MCF 10A (cell line): ENCODE measurements at regions not wholly inside any gene's neighbourhood (a gene's known extent, or its start where the extent isn't known, plus 50 kb on each side); places are given as distances from the start of the nearest gene placed in this dataset.

Source experiments
- BruUV-seq: library from RNA; stranded (reverse); fragments of 400-500 nt; replicated peaks from 2 replicates; lab custom pipeline; 2021; lab: Mats Ljungman, UMichigan
- CTCF ChIA-PET: fragments of 300-600 bp; sonication (Branson Sonifier 250); formaldehyde crosslinking; extraction: SDS; loops from one replicate; lab custom pipeline; 2021; ENCODE audit warnings: antibody characterized with exemption, inconsistent platforms; lab: Yijun Ruan, JAX
- POLR2A ChIA-PET: fragments of 300-600, 350-650 bp; sonication (Branson Sonifier 250); formaldehyde crosslinking; extraction: SDS; loops from one replicate; lab custom pipeline; 2020; ENCODE audit warnings: antibody characterized with exemption, inconsistent platforms; lab: Yijun Ruan, JAX
- DNase-seq: peaks from one replicate; pipeline ENCODE4 v3.0.0-alpha.2; 2018; ENCODE audit not compliant: unreplicated experiment
- H3K27ac Mint-ChIP-seq: one replicate; pipeline ENCODE4 v1.8.0; 2022; ENCODE audit warnings: mild to moderate bottlenecking, low read depth, mixed read lengths; ENCODE audit not compliant: unreplicated experiment
- H3K27me3 Mint-ChIP-seq: one replicate; pipeline ENCODE4 v1.8.0; 2022; ENCODE audit warnings: mixed read lengths; ENCODE audit not compliant: insufficient read depth, unreplicated experiment
- H3K36me3 Mint-ChIP-seq: one replicate; pipeline ENCODE4 v1.8.0; 2022; ENCODE audit warnings: mild to moderate bottlenecking, moderate library complexity, mixed read lengths; ENCODE audit not compliant: insufficient read depth, unreplicated experiment
- H3K4me1 Mint-ChIP-seq: one replicate; pipeline ENCODE4 v1.8.0; 2022; ENCODE audit warnings: mixed read lengths; ENCODE audit not compliant: insufficient read depth, unreplicated experiment
- H3K4me3 Mint-ChIP-seq: one replicate; pipeline ENCODE4 v1.8.0; 2022; ENCODE audit warnings: mild to moderate bottlenecking, moderate library complexity, mixed read lengths; ENCODE audit not compliant: unreplicated experiment
- H3K9me3 Mint-ChIP-seq: one replicate; pipeline ENCODE4 v1.8.0; 2022; ENCODE audit warnings: mixed read lengths; ENCODE audit not compliant: unreplicated experiment
- CTCF ChIP-seq: fragments of 200-600 bp; IDR thresholded peaks from one replicate; pipeline ENCODE4 v1.8.0; 2022; ENCODE audit warnings: antibody characterized with exemption, mild to moderate bottlenecking; ENCODE audit not compliant: unreplicated experiment
- intact Hi-C: fragments of 100-400 bp; cut with micrococcal nuclease; formaldehyde crosslinking; loops from 2 replicates; pipeline ENCODE4 v1.14.1; 2022

GRCh38 chr5:133882846-133883245 lies 85.6 kb downstream of the C5orf15 start:
- intact Hi-C loops, result no loop called here
- Mint-ChIP-seq H3K4me1 (no peaks in the 10 kb centered on the region), H3K4me3 (no peak overlapping the region), H3K36me3 (no peaks in the 10 kb centered on the region), H3K9me3 (no peaks in the 10 kb centered on the region), H3K27ac (no peak overlapping the region), H3K27me3 (peaks cover 42% of the 10 kb centered on the region)
- no TSS peak for BruUV-seq
- TF ChIP-seq CTCF, result no peak
- POLR2A ChIA-PET, result no interaction called here
- CTCF ChIA-PET, result interaction anchor here (1.4 to 8.7 kb wide), 2 partner anchors 14 to 459 kb away, joined by 4 to 91 read pairs; no protein-coding TSS in a partner anchor
- DNase-seq, result no peak

GRCh38 chr5:133882389-133882695 lies 86.1 kb downstream of the C5orf15 start:
- H3K36me3 Mint-ChIP-seq, result no peaks in the 10 kb centered on the region
- intact Hi-C loops, result no loop called here
- no peak for TF ChIP-seq CTCF
- no TSS peak for BruUV-seq
- H3K4me1 Mint-ChIP-seq, result no peaks in the 10 kb centered on the region
- H3K27ac Mint-ChIP-seq, result no peak overlapping the region
- H3K9me3 Mint-ChIP-seq, result no peaks in the 10 kb centered on the region
- ChIA-PET POLR2A (no interaction called here), CTCF (interaction anchor here (0.7 to 8.7 kb wide), 3 partner anchors 14 to 459 kb away, joined by 3 to 91 read pairs (median 4); no protein-coding TSS in a partner anchor)
- H3K27me3 Mint-ChIP-seq, result peaks cover 42% of the 10 kb centered on the region
- no peak overlapping the region for H3K4me3 Mint-ChIP-seq
- DNase-seq, result no peak

GRCh38 chr5:133881576-133882388 lies 86.6 kb downstream of the C5orf15 start:
- no TSS peak for BruUV-seq
- POLR2A ChIA-PET, result no interaction called here
- H3K27me3 Mint-ChIP-seq, result peaks cover 42% of the 10 kb centered on the region
- no peak overlapping the region for H3K27ac Mint-ChIP-seq
- no peak for TF ChIP-seq CTCF
- H3K4me1 Mint-ChIP-seq, result no peaks in the 10 kb centered on the region
- no peaks in the 10 kb centered on the region for H3K36me3 Mint-ChIP-seq
- intact Hi-C loops, result no loop called here
- no peaks in the 10 kb centered on the region for H3K9me3 Mint-ChIP-seq
- CTCF ChIA-PET, result interaction anchor here (0.6 to 8.7 kb wide), 4 partner anchors 13 to 1679 kb away, joined by 3 to 91 read pairs (median 3); no protein-coding TSS in a partner anchor
- no peak for DNase-seq
- no peak overlapping the region for H3K4me3 Mint-ChIP-seq

GRCh38 chr5:133878236-133878555 lies 90.2 kb downstream of the C5orf15 start:
- Mint-ChIP-seq H3K36me3 (no peaks in the 10 kb centered on the region), H3K4me3 (no peak overlapping the region), H3K27ac (no peak overlapping the region), H3K4me1 (no peaks in the 10 kb centered on the region), H3K9me3 (no peaks in the 10 kb centered on the region), H3K27me3 (peaks cover 70% of the 10 kb centered on the region)
- intact Hi-C loops, result no loop called here
- TF ChIP-seq CTCF, result no peak
- CTCF ChIA-PET, result interaction anchor here (0.8 to 8.7 kb wide), 6 partner anchors 10 to 767 kb away, joined by 3 to 91 read pairs (median 4); no protein-coding TSS in a partner anchor
- no peak for DNase-seq
- BruUV-seq, result no TSS peak
- POLR2A ChIA-PET, result no interaction called here
